ENCODE measurements at regions not wholly inside any gene's neighbourhood (a gene's known extent, or its start where the extent isn't known, plus 50 kb on each side); places are given as distances from the start of the nearest gene placed in this dataset.

- no peak for DNase-seq
Observed at GRCh38 chr11:126127898-126128297, 65.2 kb upstream of the CDON start.

- DNase-seq, result no peak
Observed at GRCh38 chr11:126127284-126127845, 64.7 kb upstream of the CDON start.

GRCh38 chr11:126124231-126124661, 61.6 kb upstream of the CDON start:
- DNase-seq, result peak in 1 of 2 experiments; percentile 42

- no peak for DNase-seq
Observed at GRCh38 chr11:126123686-126124085, 61.0 kb upstream of the CDON start.

- no peak for DNase-seq
Observed at GRCh38 chr11:126122863-126123262, 60.2 kb upstream of the CDON start.

- no peak for DNase-seq
Observed at GRCh38 chr11:126121296-126121695, 58.6 kb upstream of the CDON start.

GRCh38 chr11:126118806-126119205, 56.1 kb upstream of the CDON start:
- no peak for DNase-seq

GRCh38 chr11:126115816-126116331, 53.2 kb upstream of the CDON start:
- peak; percentile 84 to 89 for DNase-seq

GRCh38 chr11:126115127-126115495, 52.4 kb upstream of the CDON start:
- DNase-seq, result peak; percentile 56 to 71

- DNase-seq, result no peak
Observed at GRCh38 chr11:126114486-126115126, 51.9 kb upstream of the CDON start.

GRCh38 chr11:126113963-126114362, 51.3 kb upstream of the CDON start:
- no peak for DNase-seq

GRCh38 chr11:126113515-126113957, 50.9 kb upstream of the CDON start:
- DNase-seq, result peak; percentile 46 to 79

GRCh38 chr11:126113012-126113411, 50.3 kb upstream of the CDON start:
- no peak for DNase-seq

- no peak for DNase-seq
Observed at GRCh38 chr11:126112547-126112946, 49.9 kb upstream of the CDON start.
